A549 (cell line): ENCODE measurements at regions not wholly inside any gene's neighbourhood (a gene's known extent, or its start where the extent isn't known, plus 50 kb on each side); places are given as distances from the start of the nearest gene placed in this dataset.

ENCODE experiments used
- ATAC-seq, 2 experiments: fragments of 200-7000 bp in 1 of 2; fragments of >200 bp in 1 of 2; cut with Nextera tagmentation in 1 of 2; cut with Tn5 transposase in 1 of 2; 3 replicates each; pipeline versions ENCODE4 v1.8.0 to v1.9.1; 2018 to 2020; ENCODE audit warnings: mild to moderate bottlenecking in 1 of 2, moderate library complexity in 1 of 2
- CTCF ChIA-PET: fragments of 300-600 bp; sonication (Branson Sonifier 250); formaldehyde crosslinking; extraction: SDS; loops from one replicate; lab custom pipeline; 2021; ENCODE audit warnings: antibody characterized with exemption, inconsistent platforms; lab: Yijun Ruan, JAX
- POLR2A ChIA-PET: fragments of 350-600 bp; formaldehyde crosslinking; extraction: SDS; loops from one replicate; lab custom pipeline; 2021; ENCODE audit warnings: antibody characterized with exemption, inconsistent platforms; lab: Yijun Ruan, JAX
- DNase-seq, 2 experiments: peaks; one replicate each; pipeline versions ENCODE4 v3.0.0 to v3.0.0-alpha.2; 2011 to 2016; ENCODE audit warnings: low read depth in 1 of 2, low spot score in 1 of 2
- FAIRE-seq: peaks from 2 replicates; lab custom pipeline; 2011; peaks lifted over from hg19 to GRCh38; lab: Jason Lieb, UNC
- H3K27ac ChIP-seq, 2 experiments: fragments of >200 bp; sonication (Bioruptor Twin); formaldehyde crosslinking; 3 replicates each; pipeline ENCODE4 v1.5.1; 2016 to 2017
- H3K4me1 ChIP-seq: fragments of >200 bp; sonication (Bioruptor Twin); formaldehyde crosslinking; 3 replicates; pipeline ENCODE4 v1.6.1; 2016
- H3K4me2 ChIP-seq: fragments of >200 bp; sonication (Bioruptor Twin); formaldehyde crosslinking; 3 replicates; pipeline ENCODE4 v1.6.1; 2016
- H3K4me3 ChIP-seq: fragments of >200 bp; sonication (Bioruptor Twin); formaldehyde crosslinking; 3 replicates; pipeline ENCODE4 v1.5.1; 2016
- H3K9me3 ChIP-seq: fragments of >200 bp; sonication (Bioruptor Twin); formaldehyde crosslinking; 3 replicates; pipeline ENCODE4 v1.6.1; 2016
- BHLHE40 ChIP-seq: IDR thresholded peaks from 2 replicates; pipeline ENCODE4 v1.6.1; 2012; ENCODE audit warnings: low read depth, low read length, inconsistent platforms
- CHD2 ChIP-seq: fragments of 150-350 bp; IDR thresholded peaks from 2 replicates; pipeline ENCODE4 v1.6.1; 2014; ENCODE audit warnings: low read length; ENCODE audit not compliant: partially characterized antibody
- EHMT2 ChIP-seq: fragments of 200-600 bp; sonication (generic); IDR thresholded peaks from 2 replicates; pipeline ENCODE4 v1.6.1; 2016; ENCODE audit warnings: antibody characterized with exemption, low read depth, mild to moderate bottlenecking, moderate library complexity
- ESRRA ChIP-seq: fragments of 150-350 bp; IDR thresholded peaks from 2 replicates; pipeline ENCODE4 v1.6.1; 2014; ENCODE audit warnings: mild to moderate bottlenecking, low read length, borderline replicate concordance
- FOSL2 ChIP-seq, 2 experiments: fragments of 450-650 bp in 1 of 2; fragments of >200 bp in 1 of 2; sonication (Bioruptor Twin) in 1 of 2; formaldehyde crosslinking; IDR thresholded peaks; 2 replicates each; pipeline versions ENCODE4 v1.5.0 to v1.6.1; 2016 to 2020; ENCODE audit warnings: mild to moderate bottlenecking in 1 of 2, moderate library complexity in 1 of 2
- HEYL ChIP-seq: fragments of 250-450 bp; sonication (Bioruptor Pico); IDR thresholded peaks from 2 replicates; pipeline ENCODE4 v1.8.0; 2021; ENCODE audit warnings: mild to moderate bottlenecking, moderate library complexity
- HOXA7 ChIP-seq: fragments of 250-450 bp; sonication (Bioruptor Pico); IDR thresholded peaks from 2 replicates; pipeline ENCODE4 v1.5.0; 2020; ENCODE audit warnings: mild to moderate bottlenecking, moderate library complexity
- KDM1A ChIP-seq: fragments of 200-600 bp; sonication (generic); IDR thresholded peaks from 2 replicates; pipeline ENCODE4 v1.6.1; 2016; ENCODE audit warnings: low read depth, mild to moderate bottlenecking
- MAFK ChIP-seq: fragments of 450-650 bp; IDR thresholded peaks from 2 replicates; pipeline ENCODE4 v1.6.1; 2014; ENCODE audit not compliant: partially characterized antibody
- MAX ChIP-seq: IDR thresholded peaks from 2 replicates; pipeline ENCODE4 v1.6.1; 2012
- MAZ ChIP-seq: fragments of 150-350 bp; IDR thresholded peaks from 2 replicates; pipeline ENCODE4 v1.6.1; 2014; ENCODE audit warnings: antibody characterized with exemption, low read depth, low read length, borderline replicate concordance
- MYC ChIP-seq: IDR thresholded peaks from 2 replicates; pipeline ENCODE4 v1.6.1; 2012; ENCODE audit warnings: mild to moderate bottlenecking, inconsistent platforms, low read length, improper control_type of control experiment, borderline replicate concordance
- NPAS2 ChIP-seq: fragments of 250-450 bp; sonication (Bioruptor Pico); IDR thresholded peaks from 2 replicates; pipeline ENCODE4 v1.8.0; 2022; ENCODE audit warnings: mild to moderate bottlenecking, moderate library complexity, borderline replicate concordance
- PHF8 ChIP-seq: fragments of 200-600 bp; sonication (generic); IDR thresholded peaks from 2 replicates; pipeline ENCODE4 v1.6.1; 2016; ENCODE audit warnings: low read depth, mild to moderate bottlenecking, antibody characterized with exemption, moderate library complexity, borderline replicate concordance
- POLR2A ChIP-seq: IDR thresholded peaks from 2 replicates; pipeline ENCODE4 v1.6.1; 2012; ENCODE audit warnings: mild to moderate bottlenecking, low read length
- POLR2AphosphoS2 ChIP-seq: conservative IDR thresholded peaks from 2 replicates; pipeline ENCODE4 v1.6.1; 2012; ENCODE audit warnings: low read length, improper control_type of control experiment, inconsistent platforms
- RCOR1 ChIP-seq: fragments of 150-350 bp; IDR thresholded peaks from 2 replicates; pipeline ENCODE4 v1.6.1; 2014; ENCODE audit warnings: antibody characterized with exemption, low read length, low read depth
- SMC3 ChIP-seq: fragments of >200 bp; sonication (Bioruptor Twin); formaldehyde crosslinking; IDR thresholded peaks from 3 replicates; pipeline ENCODE4 v1.6.1; 2018; ENCODE audit warnings: inconsistent platforms
- ZC3H11A ChIP-seq: fragments of 450-650 bp; IDR thresholded peaks from 2 replicates; pipeline ENCODE4 v1.6.1; 2014; ENCODE audit warnings: antibody characterized with exemption, mild to moderate bottlenecking
- ZNF302 ChIP-seq: fragments of 250-450 bp; sonication (Bioruptor Pico); IDR thresholded peaks from 2 replicates; pipeline ENCODE4 v1.9.0; 2021; ENCODE audit warnings: inconsistent platforms, mild to moderate bottlenecking, moderate library complexity
- WGBS: methylation state at CpG from one replicate; pipeline ENCODE4 v1.1.6; 2017; ENCODE audit errors: missing lambda C conversion rate; 5-methylcytosine and 5-hydroxymethylcytosine counted together
- TF ChIP-seq, protein P1 (sequence below): fragments of >200 bp; sonication (Bioruptor Twin); formaldehyde crosslinking; IDR thresholded peaks from 3 replicates; pipeline ENCODE4 v1.5.1; 2016
- TF ChIP-seq, protein P2 (sequence below): fragments of 250-450 bp; sonication (Bioruptor Pico); IDR thresholded peaks from 2 replicates; pipeline ENCODE4 v1.5.0; 2021; ENCODE audit warnings: mild to moderate bottlenecking, moderate library complexity, borderline replicate concordance
- TF ChIP-seq, protein P3 (sequence below): IDR thresholded peaks from 2 replicates; pipeline ENCODE4 v1.6.1; 2012
- TF ChIP-seq, protein P4 (sequence below): fragments of >200 bp; sonication (Bioruptor Twin); formaldehyde crosslinking; IDR thresholded peaks from 2 replicates; pipeline ENCODE4 v1.6.1; 2016
- TF ChIP-seq, protein P5 (sequence below): fragments of 150-350 bp; IDR thresholded peaks from 2 replicates; pipeline ENCODE4 v1.6.1; 2014; ENCODE audit warnings: low read depth, mild to moderate bottlenecking, low read length

DNA sequence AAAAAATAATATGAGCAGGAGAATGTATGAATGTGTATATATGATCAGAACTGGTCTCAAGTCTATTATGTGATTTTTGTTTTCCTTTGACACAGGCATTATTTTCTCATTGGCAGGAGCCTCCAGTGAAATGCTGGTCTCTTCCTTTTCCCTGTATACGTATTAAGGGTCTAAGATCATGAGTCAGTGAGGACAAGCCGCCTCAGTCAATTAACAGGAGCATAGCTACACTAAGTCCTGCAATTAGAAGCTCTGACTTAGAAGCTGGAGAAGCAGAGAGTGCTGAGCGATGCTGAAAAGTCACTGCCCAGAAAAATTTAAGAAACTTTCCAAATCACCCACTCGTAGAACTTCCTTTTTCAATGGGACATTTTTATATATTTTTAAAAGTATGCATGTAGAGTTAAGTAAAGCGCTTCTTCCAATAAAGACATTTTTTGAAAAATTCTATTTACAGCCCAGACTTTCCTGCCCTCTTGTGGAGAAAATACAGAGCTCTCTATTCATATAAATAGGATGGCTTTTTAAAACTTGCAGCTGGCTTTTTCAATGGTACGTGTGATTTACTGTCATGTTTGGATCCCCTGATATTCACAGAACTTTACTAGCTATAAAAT lies 70.2 kb upstream of the PSMD7 start (continued):
- TF ChIP-seq, protein P1, sequence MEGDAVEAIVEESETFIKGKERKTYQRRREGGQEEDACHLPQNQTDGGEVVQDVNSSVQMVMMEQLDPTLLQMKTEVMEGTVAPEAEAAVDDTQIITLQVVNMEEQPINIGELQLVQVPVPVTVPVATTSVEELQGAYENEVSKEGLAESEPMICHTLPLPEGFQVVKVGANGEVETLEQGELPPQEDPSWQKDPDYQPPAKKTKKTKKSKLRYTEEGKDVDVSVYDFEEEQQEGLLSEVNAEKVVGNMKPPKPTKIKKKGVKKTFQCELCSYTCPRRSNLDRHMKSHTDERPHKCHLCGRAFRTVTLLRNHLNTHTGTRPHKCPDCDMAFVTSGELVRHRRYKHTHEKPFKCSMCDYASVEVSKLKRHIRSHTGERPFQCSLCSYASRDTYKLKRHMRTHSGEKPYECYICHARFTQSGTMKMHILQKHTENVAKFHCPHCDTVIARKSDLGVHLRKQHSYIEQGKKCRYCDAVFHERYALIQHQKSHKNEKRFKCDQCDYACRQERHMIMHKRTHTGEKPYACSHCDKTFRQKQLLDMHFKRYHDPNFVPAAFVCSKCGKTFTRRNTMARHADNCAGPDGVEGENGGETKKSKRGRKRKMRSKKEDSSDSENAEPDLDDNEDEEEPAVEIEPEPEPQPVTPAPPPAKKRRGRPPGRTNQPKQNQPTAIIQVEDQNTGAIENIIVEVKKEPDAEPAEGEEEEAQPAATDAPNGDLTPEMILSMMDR, result peak; percentile 48
- TF ChIP-seq, protein P2, sequence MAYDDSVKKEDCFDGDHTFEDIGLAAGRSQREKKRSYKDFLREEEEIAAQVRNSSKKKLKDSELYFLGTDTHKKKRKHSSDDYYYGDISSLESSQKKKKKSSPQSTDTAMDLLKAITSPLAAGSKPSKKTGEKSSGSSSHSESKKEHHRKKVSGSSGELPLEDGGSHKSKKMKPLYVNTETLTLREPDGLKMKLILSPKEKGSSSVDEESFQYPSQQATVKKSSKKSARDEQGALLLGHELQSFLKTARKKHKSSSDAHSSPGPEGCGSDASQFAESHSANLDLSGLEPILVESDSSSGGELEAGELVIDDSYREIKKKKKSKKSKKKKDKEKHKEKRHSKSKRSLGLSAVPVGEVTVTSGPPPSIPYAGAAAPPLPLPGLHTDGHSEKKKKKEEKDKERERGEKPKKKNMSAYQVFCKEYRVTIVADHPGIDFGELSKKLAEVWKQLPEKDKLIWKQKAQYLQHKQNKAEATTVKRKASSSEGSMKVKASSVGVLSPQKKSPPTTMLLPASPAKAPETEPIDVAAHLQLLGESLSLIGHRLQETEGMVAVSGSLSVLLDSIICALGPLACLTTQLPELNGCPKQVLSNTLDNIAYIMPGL (CRISPR knock-in tag), result no peak
- TF ChIP-seq FOSL2 (IDR thresholded peaks at IDR 0.05), result no peak
- TF ChIP-seq FOSL2 (CRISPR knock-in tag; IDR thresholded peaks at IDR 0.05), result no peak

- Histone ChIP-seq H3K9me3 (no peaks in the 10 kb centered on the region), H3K4me1 (no peaks in the 10 kb centered on the region), H3K27ac (no peak overlapping the region)
- TF ChIP-seq RCOR1 (no peak), ZNF302 (CRISPR knock-in tag) (no peak), HOXA7 (CRISPR knock-in tag) (no peak), ZC3H11A (no peak), NPAS2 (no peak), CHD2 (no peak), BHLHE40 (no peak), FOSL2 (IDR thresholded peaks at IDR 0.05) (no peak), FOSL2 (CRISPR knock-in tag; IDR thresholded peaks at IDR 0.05) (no peak), POLR2AphosphoS2 (no peak), POLR2A (no peak), KDM1A (no peak), PHF8 (no peak), MAFK (no peak), MAX (no peak)
- TF ChIP-seq, protein P3, sequence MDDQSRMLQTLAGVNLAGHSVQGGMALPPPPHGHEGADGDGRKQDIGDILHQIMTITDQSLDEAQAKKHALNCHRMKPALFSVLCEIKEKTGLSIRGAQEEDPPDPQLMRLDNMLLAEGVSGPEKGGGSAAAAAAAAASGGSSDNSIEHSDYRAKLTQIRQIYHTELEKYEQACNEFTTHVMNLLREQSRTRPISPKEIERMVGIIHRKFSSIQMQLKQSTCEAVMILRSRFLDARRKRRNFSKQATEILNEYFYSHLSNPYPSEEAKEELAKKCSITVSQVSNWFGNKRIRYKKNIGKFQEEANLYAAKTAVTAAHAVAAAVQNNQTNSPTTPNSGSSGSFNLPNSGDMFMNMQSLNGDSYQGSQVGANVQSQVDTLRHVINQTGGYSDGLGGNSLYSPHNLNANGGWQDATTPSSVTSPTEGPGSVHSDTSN, result no peak
- TF ChIP-seq, protein P4, sequence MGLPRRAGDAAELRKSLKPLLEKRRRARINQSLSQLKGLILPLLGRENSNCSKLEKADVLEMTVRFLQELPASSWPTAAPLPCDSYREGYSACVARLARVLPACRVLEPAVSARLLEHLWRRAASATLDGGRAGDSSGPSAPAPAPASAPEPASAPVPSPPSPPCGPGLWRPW, result no peak
- TF ChIP-seq, all 56 proteins: peak for 0
- ChIA-PET CTCF (interaction anchor here (2.3 to 3.5 kb wide), 2 partner anchors 9 to 50 kb away, joined by 6 to 15 read pairs; no protein-coding TSS in a partner anchor), POLR2A (no interaction called here)
- H3K4me3 ChIP-seq, result no peak overlapping the region
- FAIRE-seq (no peak), DNase-seq (no peak), ATAC-seq (no peak)
- 47% methylated on average over 10 of the region's 10 CpGs for WGBS
- H3K4me2 ChIP-seq, result no peak overlapping the region
Measured at GRCh38 chr16:74224828-74225612, 71.6 kb upstream of the PSMD7 start.

DNA sequence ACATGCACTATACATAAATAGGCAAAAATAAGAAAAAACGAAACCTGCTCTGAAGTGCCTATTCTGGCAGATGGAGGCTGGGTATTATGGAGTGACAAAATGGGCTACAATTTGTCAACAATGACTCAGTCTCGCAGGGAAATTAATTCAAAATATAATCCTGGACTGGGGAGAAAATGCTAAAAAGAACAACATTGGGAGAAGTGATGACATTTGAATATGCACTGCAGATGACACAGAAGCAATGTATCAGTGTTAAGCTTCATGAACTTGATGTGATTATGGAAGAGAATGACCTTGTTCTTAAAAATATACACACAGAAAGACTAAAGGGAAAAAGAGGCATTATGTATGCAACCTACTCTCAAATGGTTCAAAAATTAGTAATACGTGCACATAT lies 74.8 kb upstream of the PSMD7 start:
- DNase-seq (no peak), FAIRE-seq (no peak), ATAC-seq (no peak)
- Histone ChIP-seq H3K4me1 (no peaks in the 10 kb centered on the region), H3K9me3 (no peaks in the 10 kb centered on the region), H3K27ac (no peak overlapping the region), H3K4me2 (no peak overlapping the region), H3K4me3 (no peak overlapping the region)
- WGBS, result 28% methylated on average over 3 of the region's 3 CpGs
- ChIA-PET CTCF (interaction anchor here (1.4 kb wide), 1 partner anchor 113 kb away, joined by 4 read pairs; no protein-coding TSS in a partner anchor), POLR2A (no interaction called here)
- TF ChIP-seq MYC (no peak), FOSL2 (IDR thresholded peaks at IDR 0.05) (no peak), FOSL2 (CRISPR knock-in tag; IDR thresholded peaks at IDR 0.05) (no peak), ESRRA (no peak), HEYL (CRISPR knock-in tag) (no peak), SMC3 (no peak), EHMT2 (no peak), MAZ (no peak)
- TF ChIP-seq, protein P1, result no peak
- TF ChIP-seq, protein P5, sequence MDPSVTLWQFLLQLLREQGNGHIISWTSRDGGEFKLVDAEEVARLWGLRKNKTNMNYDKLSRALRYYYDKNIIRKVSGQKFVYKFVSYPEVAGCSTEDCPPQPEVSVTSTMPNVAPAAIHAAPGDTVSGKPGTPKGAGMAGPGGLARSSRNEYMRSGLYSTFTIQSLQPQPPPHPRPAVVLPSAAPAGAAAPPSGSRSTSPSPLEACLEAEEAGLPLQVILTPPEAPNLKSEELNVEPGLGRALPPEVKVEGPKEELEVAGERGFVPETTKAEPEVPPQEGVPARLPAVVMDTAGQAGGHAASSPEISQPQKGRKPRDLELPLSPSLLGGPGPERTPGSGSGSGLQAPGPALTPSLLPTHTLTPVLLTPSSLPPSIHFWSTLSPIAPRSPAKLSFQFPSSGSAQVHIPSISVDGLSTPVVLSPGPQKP, result no peak
